OCI-LY7 (cell line): ENCODE measurements at regions not wholly inside any gene's neighbourhood (a gene's known extent, or its start where the extent isn't known, plus 50 kb on each side); places are given as distances from the start of the nearest gene placed in this dataset.

Source experiments
- EZH2phosphoT487 ChIP-seq: fragments of 200-600 bp; sonication (generic); IDR thresholded peaks from 2 replicates; pipeline ENCODE4 v1.6.1; 2018; ENCODE audit warnings: low read depth, borderline replicate concordance, mild to moderate bottlenecking, mixed run types, antibody characterized with exemption, low read length, moderate library complexity, mixed read lengths
- TF ChIP-seq, protein P1 (sequence below): fragments of 200-600 bp; sonication (generic); conservative IDR thresholded peaks from 2 replicates; pipeline ENCODE4 v1.5.1; 2014; ENCODE audit warnings: mild to moderate bottlenecking, antibody characterized with exemption, low read length, moderate library complexity, mixed read lengths

DNA sequence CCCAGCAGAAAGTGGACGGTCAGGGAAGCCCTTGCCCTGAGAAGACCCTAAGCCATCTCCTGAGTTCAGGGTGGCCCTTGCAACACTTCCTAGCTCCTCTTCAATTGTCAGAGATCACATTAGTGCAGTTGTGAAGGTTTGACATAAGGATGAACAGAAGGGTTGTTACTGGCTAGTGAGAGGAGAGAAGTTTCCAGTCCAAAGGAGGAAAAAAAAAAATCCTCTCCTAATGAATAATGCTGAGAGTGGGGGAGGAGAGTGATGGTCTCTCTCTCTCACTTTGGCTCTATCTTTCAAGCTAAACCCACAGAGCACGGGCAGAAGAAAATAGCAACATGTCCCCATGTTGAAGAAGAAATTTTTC is 819.9 kb downstream of the BCL11A start:
- TF ChIP-seq, protein P1, sequence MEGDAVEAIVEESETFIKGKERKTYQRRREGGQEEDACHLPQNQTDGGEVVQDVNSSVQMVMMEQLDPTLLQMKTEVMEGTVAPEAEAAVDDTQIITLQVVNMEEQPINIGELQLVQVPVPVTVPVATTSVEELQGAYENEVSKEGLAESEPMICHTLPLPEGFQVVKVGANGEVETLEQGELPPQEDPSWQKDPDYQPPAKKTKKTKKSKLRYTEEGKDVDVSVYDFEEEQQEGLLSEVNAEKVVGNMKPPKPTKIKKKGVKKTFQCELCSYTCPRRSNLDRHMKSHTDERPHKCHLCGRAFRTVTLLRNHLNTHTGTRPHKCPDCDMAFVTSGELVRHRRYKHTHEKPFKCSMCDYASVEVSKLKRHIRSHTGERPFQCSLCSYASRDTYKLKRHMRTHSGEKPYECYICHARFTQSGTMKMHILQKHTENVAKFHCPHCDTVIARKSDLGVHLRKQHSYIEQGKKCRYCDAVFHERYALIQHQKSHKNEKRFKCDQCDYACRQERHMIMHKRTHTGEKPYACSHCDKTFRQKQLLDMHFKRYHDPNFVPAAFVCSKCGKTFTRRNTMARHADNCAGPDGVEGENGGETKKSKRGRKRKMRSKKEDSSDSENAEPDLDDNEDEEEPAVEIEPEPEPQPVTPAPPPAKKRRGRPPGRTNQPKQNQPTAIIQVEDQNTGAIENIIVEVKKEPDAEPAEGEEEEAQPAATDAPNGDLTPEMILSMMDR, result no peak
- TF ChIP-seq EZH2phosphoT487, result no peak
